ENCODE measurements at regions not wholly inside any gene's neighbourhood (a gene's known extent, or its start where the extent isn't known, plus 50 kb on each side); places are given as distances from the start of the nearest gene placed in this dataset.

DNA sequence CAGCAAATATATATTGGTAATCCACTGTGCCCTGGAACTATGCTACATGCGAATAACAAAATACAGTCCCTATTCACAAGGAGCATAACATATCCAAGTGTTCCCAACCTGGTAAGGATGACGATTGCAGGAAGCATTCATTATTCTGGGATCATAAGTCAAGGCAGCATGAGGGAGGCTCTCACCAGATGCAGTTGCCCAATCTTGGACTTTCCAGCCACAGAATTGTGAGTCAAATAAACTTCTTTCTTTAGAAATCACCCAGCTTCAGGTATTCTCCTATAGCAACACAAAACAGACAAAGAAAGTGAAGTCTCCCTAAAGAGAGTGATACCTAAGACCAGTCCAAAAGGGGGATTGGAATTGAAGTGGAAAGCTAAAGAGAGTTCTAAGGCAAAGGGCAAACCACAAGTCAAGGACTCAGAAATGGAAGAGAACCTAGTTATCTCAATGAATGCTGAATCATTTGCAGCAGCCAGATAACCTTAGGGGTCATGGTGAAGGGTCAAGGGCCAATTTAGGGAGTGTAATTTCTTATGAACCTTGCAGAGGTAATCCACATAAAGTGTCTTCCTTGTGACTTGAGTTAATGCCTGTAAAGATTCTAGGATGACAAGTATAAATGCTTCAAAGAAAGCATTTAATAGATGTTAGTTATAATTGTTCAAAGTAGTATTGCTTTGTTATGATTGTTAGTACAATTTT lies 103.1 kb upstream of the PCDH7 start:
- WGBS, 2 donors: 79 to 81% methylated on average over 2 of the region's 2 CpGs
- DNase-seq (ENCODE audit: low spot score in 2 of 2): no peak
- Histone ChIP-seq H3K27ac (no peak overlapping the region), H3K27me3 (no peaks in the 10 kb centered on the region), H3K36me3 (no peaks in the 10 kb centered on the region), H3K9me3 (no peaks in the 10 kb centered on the region), H3K4me3 (no peak overlapping the region), H3K4me1 (no peaks in the 10 kb centered on the region)
- TF ChIP-seq POLR2A (IDR thresholded peaks at IDR 0.05): no peak
- no peak for TF ChIP-seq EP300 (IDR thresholded peaks at IDR 0.05)
- TF ChIP-seq, protein P1, sequence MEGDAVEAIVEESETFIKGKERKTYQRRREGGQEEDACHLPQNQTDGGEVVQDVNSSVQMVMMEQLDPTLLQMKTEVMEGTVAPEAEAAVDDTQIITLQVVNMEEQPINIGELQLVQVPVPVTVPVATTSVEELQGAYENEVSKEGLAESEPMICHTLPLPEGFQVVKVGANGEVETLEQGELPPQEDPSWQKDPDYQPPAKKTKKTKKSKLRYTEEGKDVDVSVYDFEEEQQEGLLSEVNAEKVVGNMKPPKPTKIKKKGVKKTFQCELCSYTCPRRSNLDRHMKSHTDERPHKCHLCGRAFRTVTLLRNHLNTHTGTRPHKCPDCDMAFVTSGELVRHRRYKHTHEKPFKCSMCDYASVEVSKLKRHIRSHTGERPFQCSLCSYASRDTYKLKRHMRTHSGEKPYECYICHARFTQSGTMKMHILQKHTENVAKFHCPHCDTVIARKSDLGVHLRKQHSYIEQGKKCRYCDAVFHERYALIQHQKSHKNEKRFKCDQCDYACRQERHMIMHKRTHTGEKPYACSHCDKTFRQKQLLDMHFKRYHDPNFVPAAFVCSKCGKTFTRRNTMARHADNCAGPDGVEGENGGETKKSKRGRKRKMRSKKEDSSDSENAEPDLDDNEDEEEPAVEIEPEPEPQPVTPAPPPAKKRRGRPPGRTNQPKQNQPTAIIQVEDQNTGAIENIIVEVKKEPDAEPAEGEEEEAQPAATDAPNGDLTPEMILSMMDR (IDR thresholded peaks at IDR 0.05): no peak

DNA sequence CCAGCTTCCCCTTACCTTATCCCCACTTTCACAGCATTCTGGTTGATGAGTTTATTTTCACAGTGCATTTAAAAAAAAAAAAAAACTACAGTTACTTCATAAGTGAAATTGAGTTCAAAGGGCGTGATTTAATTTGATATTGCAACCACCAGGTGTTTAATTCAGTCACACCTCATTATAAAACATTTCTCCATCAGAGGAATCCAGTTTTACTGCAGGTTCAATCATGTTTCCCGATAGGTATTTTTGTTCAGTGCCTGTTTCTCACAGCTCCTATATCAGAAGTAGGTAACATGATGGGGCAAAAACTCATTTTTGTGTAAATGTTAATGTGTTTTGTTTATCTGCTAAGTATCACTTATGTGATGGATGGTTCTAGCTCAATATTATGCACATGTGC lies 102.3 kb upstream of the PCDH7 start:
- no peak overlapping the region for H3K4me3 ChIP-seq
- DNase-seq (ENCODE audit: low spot score in 2 of 2): no peak
- no peaks in the 10 kb centered on the region for H3K4me1 ChIP-seq
- H3K36me3 ChIP-seq: no peaks in the 10 kb centered on the region
- no peak overlapping the region for H3K27ac ChIP-seq
- 91 to 95% methylated on average over 2 of the region's 2 CpGs for WGBS, 2 donors
- TF ChIP-seq EP300 (IDR thresholded peaks at IDR 0.05) (no peak), POLR2A (IDR thresholded peaks at IDR 0.05) (no peak)
- TF ChIP-seq, protein P1 (IDR thresholded peaks at IDR 0.05): no peak
- no peaks in the 10 kb centered on the region for H3K9me3 ChIP-seq
- no peaks in the 10 kb centered on the region for H3K27me3 ChIP-seq

DNA sequence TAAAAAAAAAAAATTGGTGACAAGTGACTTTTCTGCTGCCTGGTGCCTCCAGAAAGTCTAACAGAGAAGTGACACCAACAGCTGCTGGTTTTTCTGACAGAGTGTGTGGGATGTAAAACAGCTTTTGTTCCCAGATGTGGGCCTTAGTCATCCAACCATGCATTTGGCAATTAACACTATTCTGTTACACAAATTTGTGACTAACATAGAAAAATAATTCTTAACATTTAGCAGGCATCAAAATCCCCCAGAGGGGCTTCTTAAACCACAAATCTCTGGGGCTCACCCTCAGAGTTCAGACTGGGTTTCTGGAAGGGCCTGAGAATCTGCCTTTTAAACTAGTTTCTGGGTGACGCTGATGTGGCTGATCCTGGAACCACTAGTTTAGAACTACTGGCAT lies 100.5 kb upstream of the PCDH7 start:
- TF ChIP-seq, protein P1 (IDR thresholded peaks at IDR 0.05): no peak
- TF ChIP-seq POLR2A (IDR thresholded peaks at IDR 0.05): no peak
- TF ChIP-seq EP300 (IDR thresholded peaks at IDR 0.05): no peak
- Histone ChIP-seq H3K4me3 (no peak overlapping the region), H3K36me3 (no peaks in the 10 kb centered on the region), H3K4me1 (no peaks in the 10 kb centered on the region), H3K9me3 (no peaks in the 10 kb centered on the region), H3K27ac (no peak overlapping the region), H3K27me3 (no peaks in the 10 kb centered on the region)
- WGBS, 2 donors: 26 to 30% methylated on average over 1 of the region's 1 CpG
- no peak for DNase-seq (ENCODE audit: low spot score in 2 of 2)

DNA sequence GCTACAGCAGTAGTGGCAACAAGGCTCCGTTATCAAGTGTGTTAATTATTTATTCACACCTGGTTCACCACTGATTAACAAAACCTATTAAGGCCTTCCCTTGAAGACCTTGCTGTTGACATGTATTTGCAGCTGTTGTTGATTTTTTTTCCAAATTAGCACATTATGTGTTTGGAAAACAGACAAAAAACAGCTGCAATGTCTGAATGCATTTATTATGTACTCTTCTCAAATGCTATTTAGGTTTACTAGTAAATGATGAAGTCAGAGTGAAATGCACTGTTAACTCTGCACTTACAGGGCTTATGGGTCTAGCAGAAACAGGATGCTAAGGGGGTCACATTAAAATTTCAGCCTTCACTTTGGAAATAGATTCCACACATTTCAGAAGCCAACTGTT lies 99.5 kb upstream of the PCDH7 start:
- no peaks in the 10 kb centered on the region for H3K27me3 ChIP-seq
- DNase-seq (ENCODE audit: low spot score in 2 of 2): no peak
- TF ChIP-seq EP300 (IDR thresholded peaks at IDR 0.05): no peak
- TF ChIP-seq, protein P1 (IDR thresholded peaks at IDR 0.05): no peak
- TF ChIP-seq POLR2A (IDR thresholded peaks at IDR 0.05): no peak
- no peak overlapping the region for H3K27ac ChIP-seq
- no peak overlapping the region for H3K4me3 ChIP-seq
- no peaks in the 10 kb centered on the region for H3K9me3 ChIP-seq
- H3K36me3 ChIP-seq: no peaks in the 10 kb centered on the region
- 74 to 77% methylated on average over 1 of the region's 1 CpG for WGBS, 2 donors
- H3K4me1 ChIP-seq: no peaks in the 10 kb centered on the region

DNA sequence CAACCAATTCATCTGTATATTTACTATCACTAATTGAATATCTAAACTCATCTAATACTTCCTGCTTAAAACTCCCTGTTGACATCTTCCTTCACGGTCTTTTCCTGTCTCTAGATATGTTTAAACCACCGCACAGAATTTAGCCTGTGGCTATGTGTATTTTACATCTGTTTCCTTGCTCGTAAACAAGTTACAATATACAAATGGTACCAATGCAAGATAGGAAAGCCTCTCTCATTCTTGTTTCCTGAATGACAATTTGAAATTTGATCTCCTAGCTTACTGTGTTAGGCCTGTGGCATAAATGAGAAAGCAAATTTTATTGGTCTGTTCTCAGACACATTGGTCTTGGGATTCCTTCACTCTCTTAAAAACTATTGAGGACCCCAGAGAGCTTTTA lies 89.7 kb upstream of the PCDH7 start:
- no peak for DNase-seq (ENCODE audit: low spot score in 2 of 2)
- Histone ChIP-seq H3K27me3 (no peaks in the 10 kb centered on the region), H3K4me3 (no peak overlapping the region), H3K36me3 (no peaks in the 10 kb centered on the region), H3K9me3 (peaks cover 0 to 5% (median 0%) of the 10 kb centered on the region in 4 donors), H3K27ac (no peak overlapping the region), H3K4me1 (no peaks in the 10 kb centered on the region)
- TF ChIP-seq, protein P1 (IDR thresholded peaks at IDR 0.05): no peak
- TF ChIP-seq POLR2A (IDR thresholded peaks at IDR 0.05) (no peak), EP300 (IDR thresholded peaks at IDR 0.05) (no peak)
- WGBS, 2 donors: 63 to 72% methylated on average over 3 of the region's 3 CpGs

All from tibial nerve (tissue), 4 donors.